ENCODE measurements at regions not wholly inside any gene's neighbourhood (a gene's known extent, or its start where the extent isn't known, plus 50 kb on each side); places are given as distances from the start of the nearest gene placed in this dataset.

- Histone ChIP-seq H3K36me3 (no peaks in the 10 kb centered on the region), H3K27me3 (no peaks in the 10 kb centered on the region), H3K27ac (no peak overlapping the region), H3K9me3 (no peaks in the 10 kb centered on the region), H3K4me3 (no peak overlapping the region), H3K4me1 (no peaks in the 10 kb centered on the region)
- TF ChIP-seq CTCF (IDR thresholded peaks at IDR 0.05) (no peak), POLR2AphosphoS5 (IDR thresholded peaks at IDR 0.05) (no peak), EP300 (IDR thresholded peaks at IDR 0.05) (no peak), POLR2A (IDR thresholded peaks at IDR 0.05) (no peak)
- DNase-seq = no peak
- WGBS, 2 donors = 77 to 90% methylated on average over 13 of the region's 13 CpGs
- intact Hi-C loops (cut with DNase I) = no loop called here
Measured at GRCh38 chr16:63703612-63704011, 1418.3 kb downstream of the CDH11 start.

DNA sequence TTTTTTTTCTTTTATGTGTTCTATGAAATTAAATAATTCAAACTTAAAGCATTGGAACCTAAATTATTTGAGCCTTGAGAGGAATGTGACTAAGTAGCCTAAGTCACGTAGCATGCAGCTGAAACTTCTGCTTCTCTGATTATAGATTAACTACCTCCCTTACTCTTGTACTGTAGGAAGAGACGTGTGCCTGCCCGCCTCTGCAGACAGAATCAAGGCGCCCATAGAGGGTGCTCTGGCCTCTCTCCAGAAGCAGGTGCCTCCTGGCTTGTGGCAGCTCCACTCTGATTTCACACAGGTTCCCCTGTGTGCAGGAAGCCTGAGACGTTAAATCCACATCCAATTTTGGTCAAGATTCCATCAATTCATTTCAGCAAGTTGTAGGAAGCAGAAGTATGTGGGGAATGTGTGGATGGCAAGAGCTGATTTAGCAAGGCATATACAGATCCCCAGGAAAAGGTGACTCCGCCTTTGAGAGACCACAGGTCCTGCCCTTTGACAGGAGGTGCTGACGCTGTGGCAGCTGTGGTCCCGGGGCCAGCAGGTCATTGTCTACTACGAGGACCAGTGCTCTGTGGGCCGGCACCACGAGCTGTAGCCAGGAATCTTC lies 1418.8 kb downstream of the CDH11 start:
- H3K36me3 ChIP-seq = no peaks in the 10 kb centered on the region
- no peak for TF ChIP-seq CTCF (IDR thresholded peaks at IDR 0.05)
- no peak for TF ChIP-seq POLR2A (IDR thresholded peaks at IDR 0.05)
- TF ChIP-seq EP300 (IDR thresholded peaks at IDR 0.05) = no peak
- TF ChIP-seq POLR2AphosphoS5 (IDR thresholded peaks at IDR 0.05) = no peak
- H3K27me3 ChIP-seq = no peaks in the 10 kb centered on the region
- WGBS, 2 donors = 34 to 62% methylated on average over 11 of the region's 11 CpGs
- no peak overlapping the region for H3K4me3 ChIP-seq
- intact Hi-C loops (cut with DNase I) = no loop called here
- H3K9me3 ChIP-seq = no peaks in the 10 kb centered on the region
- no peaks in the 10 kb centered on the region for H3K4me1 ChIP-seq
- DNase-seq = no peak
- H3K27ac ChIP-seq = no peak overlapping the region

- Histone ChIP-seq H3K4me1 (no peaks in the 10 kb centered on the region), H3K9me3 (no peaks in the 10 kb centered on the region), H3K36me3 (no peaks in the 10 kb centered on the region), H3K27me3 (no peaks in the 10 kb centered on the region), H3K27ac (no peak overlapping the region), H3K4me3 (no peak overlapping the region)
- TF ChIP-seq POLR2A (IDR thresholded peaks at IDR 0.05) = no peak
- no peak for TF ChIP-seq POLR2AphosphoS5 (IDR thresholded peaks at IDR 0.05)
- TF ChIP-seq CTCF (IDR thresholded peaks at IDR 0.05) = no peak
- no peak for TF ChIP-seq EP300 (IDR thresholded peaks at IDR 0.05)
- DNase-seq = no peak
- intact Hi-C loops (cut with DNase I) = no loop called here
- 19 to 43% methylated on average over 1 of the region's 1 CpG for WGBS, 2 donors
Measured at GRCh38 chr16:63697736-63698135, 1424.1 kb downstream of the CDH11 start.

DNA sequence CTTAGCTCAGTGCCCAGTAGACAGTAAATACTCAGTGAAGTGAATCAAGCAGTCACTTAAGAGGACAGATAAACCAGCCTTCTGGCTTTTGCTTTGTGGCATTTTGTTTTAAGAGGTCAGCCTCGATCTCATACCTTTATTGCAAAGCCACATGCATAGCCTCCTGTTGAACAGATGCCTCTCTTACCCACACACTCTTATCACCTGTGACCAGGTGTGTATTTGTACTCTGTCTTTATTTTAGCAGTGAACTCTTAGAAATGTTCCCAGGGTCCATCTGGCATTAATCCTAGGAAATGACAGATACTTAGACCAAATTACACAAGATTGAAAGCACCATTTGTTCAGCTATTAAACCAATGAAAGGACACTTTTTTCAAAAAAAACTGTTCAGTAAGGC lies 1426.5 kb downstream of the CDH11 start:
- Histone ChIP-seq H3K27me3 (no peaks in the 10 kb centered on the region), H3K27ac (no peak overlapping the region), H3K4me1 (no peaks in the 10 kb centered on the region), H3K4me3 (no peak overlapping the region), H3K36me3 (no peaks in the 10 kb centered on the region), H3K9me3 (peaks cover 0 to 2% (median 0%) of the 10 kb centered on the region in 4 donors)
- DNase-seq = no peak
- intact Hi-C loops (cut with DNase I) = no loop called here
- TF ChIP-seq CTCF (IDR thresholded peaks at IDR 0.05) (no peak), EP300 (IDR thresholded peaks at IDR 0.05) (no peak), POLR2AphosphoS5 (IDR thresholded peaks at IDR 0.05) (no peak), POLR2A (IDR thresholded peaks at IDR 0.05) (no peak)
- WGBS, 2 donors = 13 to 36% methylated on average over 1 of the region's 1 CpG

DNA sequence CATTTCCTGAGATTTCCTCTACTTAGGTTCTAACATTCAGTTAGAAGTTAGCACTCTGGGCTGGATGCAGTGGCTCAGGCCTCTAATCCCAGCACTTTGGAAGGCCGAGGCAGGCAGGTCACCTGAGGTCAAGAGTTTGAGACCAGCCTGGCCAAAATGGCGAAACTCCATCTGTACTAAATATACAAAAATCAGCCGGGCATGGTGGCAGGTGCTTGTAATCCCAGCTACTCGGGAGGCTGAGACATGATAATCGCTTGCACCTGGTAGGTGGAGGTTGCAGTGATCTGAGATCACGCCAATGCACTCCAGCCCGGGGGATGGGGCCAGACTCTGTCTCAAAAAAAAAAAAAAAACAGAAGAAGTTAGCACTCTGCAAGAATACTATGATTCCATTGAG lies 1430.9 kb downstream of the CDH11 start:
- 73% methylated on average over 7 of the region's 7 CpGs for WGBS, 2 donors
- TF ChIP-seq CTCF (IDR thresholded peaks at IDR 0.05) = no peak
- TF ChIP-seq POLR2A (IDR thresholded peaks at IDR 0.05) = no peak
- TF ChIP-seq EP300 (IDR thresholded peaks at IDR 0.05) = no peak
- TF ChIP-seq POLR2AphosphoS5 (IDR thresholded peaks at IDR 0.05) = no peak
- Histone ChIP-seq H3K27ac (no peak overlapping the region), H3K4me3 (no peak overlapping the region), H3K9me3 (peaks cover 0 to 2% (median 0%) of the 10 kb centered on the region in 4 donors), H3K27me3 (no peaks in the 10 kb centered on the region), H3K4me1 (no peaks in the 10 kb centered on the region), H3K36me3 (no peaks in the 10 kb centered on the region)
- intact Hi-C loops (cut with DNase I) = no loop called here
- no peak for DNase-seq
